GM21423 (cell line): ENCODE measurements at regions not wholly inside any gene's neighbourhood (a gene's known extent, or its start where the extent isn't known, plus 50 kb on each side); places are given as distances from the start of the nearest gene placed in this dataset.
"Not testable (repeated sequence)": the region's sequence is repeated elsewhere in the genome, so short reads cannot be mapped to it uniquely, and the experiment has no call there.

Experiments
- ATAC-seq: cut with Tn5 transposase; IDR thresholded peaks from one replicate; pipeline ENCODE4 v1.9.1; 2021; ENCODE audit warnings: mild to moderate bottlenecking, moderate library complexity; ENCODE audit not compliant: unreplicated experiment

DNA sequence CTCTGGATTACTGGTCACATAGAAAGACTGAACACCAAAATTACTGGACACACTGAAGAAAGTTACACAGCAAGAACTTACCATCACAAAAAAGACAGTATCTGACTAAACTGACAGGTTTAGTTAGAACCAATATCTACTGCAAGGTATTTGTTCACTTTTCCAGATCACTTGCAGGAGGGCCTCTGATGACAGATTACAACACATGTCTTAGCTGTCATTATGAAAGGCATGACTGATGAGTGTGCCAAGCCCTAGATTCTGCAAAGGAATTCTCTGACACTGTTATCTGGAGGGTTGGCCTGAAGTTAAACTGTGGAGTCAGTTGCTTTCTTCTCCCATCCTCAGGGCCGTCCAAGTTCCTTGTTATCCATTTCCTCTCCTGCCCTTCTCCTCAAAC lies 242.7 kb downstream of the KIF20B start:
- no peak for ATAC-seq

DNA sequence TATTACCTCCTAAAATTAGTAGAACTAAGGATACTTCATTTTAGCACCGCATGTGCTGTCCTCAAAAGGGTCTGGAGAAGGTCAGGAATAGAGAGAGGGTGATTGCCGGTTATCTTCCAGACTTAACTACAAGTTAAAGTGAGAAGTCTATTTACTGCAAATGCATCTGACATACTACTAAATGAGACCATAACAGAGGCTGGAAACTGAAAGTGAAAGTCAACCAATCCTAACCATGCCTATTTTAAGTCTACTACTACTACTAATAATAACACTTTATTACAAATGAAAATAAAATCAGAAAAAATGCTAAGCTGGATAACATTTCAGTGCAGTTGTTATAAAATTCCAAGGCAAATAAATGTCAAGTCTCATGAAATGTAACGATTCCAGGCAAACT lies 244.7 kb downstream of the KIF20B start:
- ATAC-seq = no peak

DNA sequence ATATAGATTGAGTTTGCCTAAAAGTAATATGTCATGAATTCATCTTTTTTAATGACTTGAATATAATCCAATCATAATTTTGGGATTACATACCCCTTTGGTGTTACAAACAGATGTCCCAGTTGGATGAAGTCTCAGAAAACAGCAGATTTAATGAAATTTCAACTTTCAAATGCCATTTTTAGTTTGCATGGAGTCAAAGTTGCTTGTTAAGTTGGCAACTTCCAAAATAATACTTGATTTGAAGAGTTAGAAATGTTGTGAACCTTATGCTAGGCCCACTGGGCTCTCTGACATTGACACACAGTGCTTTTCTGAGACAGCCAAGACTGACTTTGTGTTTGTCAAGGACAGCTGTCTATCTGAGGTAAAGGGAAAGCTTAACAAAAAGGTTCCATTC lies 248.1 kb downstream of the KIF20B start:
- no peak for ATAC-seq

DNA sequence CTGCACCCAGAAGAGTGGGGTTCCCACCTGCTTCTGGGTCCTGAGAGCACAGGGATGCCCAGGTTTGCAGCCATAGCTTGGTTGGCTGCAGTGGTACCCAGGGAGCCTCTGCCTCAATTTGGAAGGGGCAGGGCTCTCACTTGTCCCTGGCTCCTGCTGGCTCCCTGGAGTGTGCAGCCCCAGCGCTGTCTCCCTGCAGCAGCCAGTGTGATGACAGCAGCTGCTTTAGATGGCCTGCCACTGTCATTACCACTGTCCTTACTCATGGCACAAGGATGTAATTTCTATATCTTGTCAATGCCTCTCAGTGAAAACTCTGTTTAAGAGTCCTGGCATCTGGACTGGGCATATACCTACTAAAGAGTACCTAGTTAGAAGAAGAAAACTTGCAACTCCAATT lies 250.9 kb downstream of the KIF20B start:
- ATAC-seq = no peak

DNA sequence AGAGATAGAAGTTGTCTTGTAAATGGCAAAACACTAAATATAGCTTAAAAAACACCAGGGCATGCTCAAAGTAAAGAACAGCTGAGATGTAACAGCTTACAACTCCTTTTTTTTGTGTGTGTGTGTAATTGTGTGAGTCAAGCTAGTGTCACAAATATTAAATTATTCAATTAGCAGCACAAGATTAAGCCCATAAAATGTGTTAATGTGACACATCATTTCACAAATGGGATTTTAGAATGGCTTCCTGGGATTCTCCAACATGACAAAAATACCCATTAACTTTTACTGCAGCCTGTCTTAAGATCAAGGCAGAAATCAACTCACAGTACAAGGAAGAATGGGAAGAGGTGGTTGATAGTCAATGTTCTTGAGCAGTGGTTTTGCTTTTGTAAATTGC lies 251.4 kb downstream of the KIF20B start:
- no peak for ATAC-seq

DNA sequence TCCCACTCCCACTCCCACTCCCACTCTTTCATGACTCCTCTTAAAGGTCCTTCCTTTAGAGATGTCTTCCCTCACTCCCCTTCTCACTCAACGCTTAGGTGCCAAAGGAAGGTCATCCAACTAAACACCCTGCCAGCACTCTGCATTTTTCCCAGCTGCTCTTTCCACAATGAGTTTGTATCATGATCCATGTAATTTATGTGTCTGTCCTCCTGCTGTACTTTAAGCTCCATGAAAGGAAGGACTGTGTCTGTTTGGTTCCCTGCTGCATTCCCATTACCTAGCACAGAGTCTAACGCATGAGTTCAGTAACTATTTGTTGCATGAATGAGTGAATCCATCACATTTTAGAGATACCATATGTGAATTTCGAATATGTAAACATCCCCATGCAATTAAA lies 252.7 kb downstream of the KIF20B start:
- no peak for ATAC-seq

DNA sequence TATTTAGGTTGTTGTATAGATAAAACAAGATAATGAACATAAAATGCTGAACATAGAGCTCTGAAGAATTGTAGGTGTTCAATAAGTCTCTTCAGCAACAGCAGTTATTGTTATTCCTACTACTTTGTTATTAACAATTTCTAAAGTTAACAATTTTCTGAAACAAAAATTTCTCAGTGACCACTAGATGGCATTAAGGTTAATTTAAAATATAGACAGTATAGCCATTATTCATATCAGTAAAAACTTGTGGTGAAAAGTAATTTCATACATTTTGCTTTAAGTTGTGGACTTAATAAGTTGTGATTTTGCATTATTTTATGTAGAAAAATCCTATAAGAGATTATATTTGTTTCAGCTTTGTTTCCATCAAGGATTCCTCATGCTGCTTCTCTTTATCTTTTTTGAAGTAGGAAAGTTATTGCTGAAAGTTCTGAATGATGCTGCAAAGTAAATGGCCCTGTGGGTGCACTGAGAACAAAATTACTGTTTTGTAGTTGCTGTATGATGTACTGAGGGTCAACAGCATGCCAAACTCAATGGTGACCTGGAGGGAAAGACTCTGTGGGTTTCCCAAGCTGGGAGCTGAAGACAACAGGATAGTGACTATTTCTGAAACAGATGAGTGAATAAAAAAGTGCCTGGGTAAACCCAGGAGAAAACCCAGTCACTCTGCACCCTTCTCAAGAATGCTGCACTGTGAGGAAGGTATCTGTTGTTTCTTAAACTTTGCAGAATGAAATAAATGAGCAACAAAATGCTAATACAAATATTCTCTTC lies 253.6 kb downstream of the KIF20B start:
- no peak for ATAC-seq

DNA sequence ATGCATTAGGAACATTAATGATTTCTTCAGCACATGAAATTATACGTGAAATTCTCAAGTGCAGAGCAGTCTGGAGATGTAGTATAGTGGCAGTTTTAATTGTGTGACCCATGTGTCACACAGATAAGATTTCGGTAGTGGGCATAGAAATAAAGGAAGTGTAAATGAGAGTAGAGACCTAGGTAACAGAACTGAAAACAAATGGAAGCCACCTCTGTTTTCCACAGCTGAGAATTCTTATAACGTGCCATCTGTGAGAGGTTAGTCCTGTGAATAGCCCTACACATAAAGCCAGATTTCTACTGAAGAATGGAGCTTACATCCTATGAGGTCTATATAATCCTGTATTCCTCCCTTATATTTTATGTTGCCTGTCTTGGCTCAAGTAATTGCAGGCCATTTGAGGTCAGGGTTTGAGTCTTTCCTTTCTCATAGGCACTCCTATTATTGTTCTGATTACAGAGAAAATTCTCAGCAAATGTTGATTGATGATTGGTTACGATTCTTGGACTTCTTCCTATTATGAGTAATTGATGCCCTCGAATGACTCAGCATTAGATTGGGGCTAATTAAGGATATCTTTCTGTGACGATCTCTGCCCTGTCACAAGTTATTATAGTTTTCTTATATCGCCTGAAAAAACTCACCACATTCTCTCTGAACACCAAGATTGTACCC lies 258.2 kb downstream of the KIF20B start:
- no peak for ATAC-seq

DNA sequence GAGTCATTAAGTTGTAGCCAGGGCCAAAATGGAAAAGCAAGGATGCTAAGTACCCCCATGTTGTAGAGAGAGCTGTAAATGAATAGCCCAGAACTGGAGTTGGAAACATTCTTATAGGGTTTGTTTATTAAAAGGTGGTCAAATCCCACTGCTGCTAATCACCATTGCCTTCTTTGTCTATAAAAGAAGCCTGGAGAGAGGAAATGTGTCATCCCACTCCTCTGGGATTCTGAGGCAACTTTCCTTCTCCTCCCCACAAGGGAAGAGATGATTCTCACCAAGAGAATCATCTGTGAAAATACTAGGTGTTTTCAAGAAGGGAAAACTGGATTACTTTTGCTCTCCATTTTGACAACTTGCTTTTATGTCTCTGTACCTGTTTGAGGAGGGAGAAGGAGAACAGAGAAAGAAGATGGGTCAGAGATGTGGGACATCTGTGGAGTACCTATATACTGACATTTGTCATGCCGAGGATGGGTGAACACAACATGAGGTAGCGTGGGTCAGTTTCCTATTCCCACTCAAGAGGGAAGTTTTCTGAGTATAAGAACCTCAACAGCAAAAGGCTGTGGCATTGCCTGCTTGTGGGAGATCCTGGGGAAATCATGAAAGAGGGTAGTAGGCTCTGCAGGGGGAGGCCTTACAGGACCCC lies 262.2 kb downstream of the KIF20B start:
- no peak for ATAC-seq

DNA sequence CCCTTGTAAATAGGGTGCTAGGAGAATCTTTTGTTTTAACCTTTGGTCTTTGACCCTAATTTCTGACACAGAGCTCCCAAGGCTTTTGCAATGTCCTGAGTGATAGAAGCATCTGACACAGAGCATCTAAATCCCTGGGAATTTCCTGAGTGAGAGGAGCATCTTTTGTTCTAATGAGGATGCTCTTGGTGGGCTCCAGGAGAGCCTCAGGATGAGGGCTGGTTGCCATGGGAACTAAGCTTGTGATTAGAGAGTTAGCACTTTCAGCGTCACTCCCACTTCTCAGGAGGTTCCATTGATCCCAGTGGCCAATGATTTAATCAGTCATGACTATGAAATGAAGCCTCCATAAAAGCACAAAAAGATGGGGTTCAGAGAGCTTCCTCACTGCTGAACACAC lies 264.8 kb downstream of the KIF20B start:
- no peak for ATAC-seq

DNA sequence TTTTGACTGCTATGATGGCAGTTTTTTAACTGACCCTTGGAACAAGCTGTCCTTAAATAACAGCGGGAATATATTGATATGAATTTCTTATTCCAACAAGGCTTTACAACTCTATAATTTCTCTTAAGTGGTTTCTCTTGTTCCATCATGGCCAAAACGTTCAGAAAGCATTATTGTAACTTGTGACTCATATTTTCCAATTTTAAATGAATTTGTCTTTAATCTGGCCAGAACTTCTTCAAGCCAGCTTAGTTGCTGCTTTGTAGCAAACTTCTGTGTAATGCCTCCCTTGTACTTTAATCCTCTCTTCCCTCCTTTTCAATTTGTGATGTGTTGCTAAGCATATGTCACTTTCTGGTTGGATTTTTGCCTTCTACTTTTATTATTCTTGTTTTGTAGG lies 271.9 kb downstream of the KIF20B start:
- ATAC-seq = no peak

DNA sequence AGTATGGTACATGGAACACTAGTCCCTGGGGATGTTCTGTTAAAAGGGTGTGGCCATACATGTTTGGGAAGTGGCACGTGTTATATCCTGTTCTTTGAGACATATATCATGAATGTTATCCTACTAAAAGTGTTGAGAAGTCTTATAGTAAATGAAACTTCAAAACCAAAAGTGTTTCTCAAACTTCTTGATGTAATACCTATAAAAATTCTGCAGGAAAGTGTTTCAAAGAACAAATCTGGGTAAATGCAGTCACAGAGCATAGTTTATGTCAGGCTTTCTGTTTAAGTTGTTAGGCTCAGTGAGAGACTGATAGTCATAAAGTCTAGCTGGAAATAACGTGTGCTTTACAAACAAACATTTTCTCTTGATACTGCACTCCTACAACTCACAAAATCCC lies 273.7 kb downstream of the KIF20B start:
- no peak for ATAC-seq

DNA sequence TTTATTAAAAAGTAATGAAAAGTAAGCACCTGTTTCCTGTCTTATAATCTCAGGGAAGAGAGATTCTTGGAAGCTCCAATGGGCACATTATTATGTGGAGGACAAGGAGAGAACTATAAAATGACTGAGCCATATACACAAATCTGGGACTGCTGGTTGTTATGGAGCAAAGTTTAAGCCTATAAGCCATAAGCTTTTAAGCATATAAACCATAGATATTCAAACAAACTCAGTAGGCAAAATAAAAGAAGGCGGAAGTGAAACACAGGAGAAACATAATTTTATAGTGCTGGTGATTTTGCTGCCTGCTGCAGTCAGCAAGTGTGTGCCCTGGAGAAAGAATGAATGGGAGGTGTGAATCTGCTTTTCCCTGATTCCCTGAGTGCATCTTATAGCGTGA lies 274.4 kb downstream of the KIF20B start:
- ATAC-seq = no peak

DNA sequence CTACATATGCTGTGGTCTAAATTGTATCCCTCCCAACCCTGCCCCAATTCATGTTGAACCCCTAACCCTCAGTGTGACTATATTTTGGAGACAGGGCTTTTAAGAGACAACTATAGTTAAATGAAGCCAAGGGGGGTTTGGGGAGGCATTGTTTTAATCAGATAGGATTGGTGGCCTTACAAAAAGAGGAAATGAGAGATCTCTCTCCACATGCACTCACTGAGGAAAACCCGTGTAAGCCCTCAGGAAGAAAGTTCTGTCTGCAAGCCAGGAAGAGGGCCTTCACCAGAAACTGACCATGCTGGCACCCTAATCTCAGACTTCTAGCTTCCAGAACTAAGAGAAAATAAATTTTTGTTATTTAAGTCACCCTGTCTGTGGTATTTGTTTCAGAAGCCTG lies 276.7 kb downstream of the KIF20B start:
- no peak for ATAC-seq

DNA sequence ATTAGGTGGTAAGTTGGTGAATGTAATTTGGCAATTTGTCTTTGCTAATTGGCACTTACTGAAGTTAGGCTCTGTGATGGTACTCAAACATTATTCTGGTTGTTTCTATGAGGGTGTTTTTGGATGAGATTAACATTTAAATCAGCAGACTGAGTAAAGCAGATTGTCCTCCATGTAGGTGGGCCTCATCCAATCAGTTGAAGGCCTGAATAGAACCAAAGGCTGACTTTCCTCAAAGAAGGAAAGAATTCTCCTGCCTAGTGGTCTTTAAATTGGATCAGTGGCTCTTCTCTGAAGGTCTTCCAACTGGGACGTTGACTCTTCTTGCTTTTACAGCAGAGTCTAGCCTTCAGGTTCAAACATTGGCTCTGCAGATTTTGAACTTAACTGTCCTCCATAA lies 278.3 kb downstream of the KIF20B start:
- ATAC-seq = no peak

DNA sequence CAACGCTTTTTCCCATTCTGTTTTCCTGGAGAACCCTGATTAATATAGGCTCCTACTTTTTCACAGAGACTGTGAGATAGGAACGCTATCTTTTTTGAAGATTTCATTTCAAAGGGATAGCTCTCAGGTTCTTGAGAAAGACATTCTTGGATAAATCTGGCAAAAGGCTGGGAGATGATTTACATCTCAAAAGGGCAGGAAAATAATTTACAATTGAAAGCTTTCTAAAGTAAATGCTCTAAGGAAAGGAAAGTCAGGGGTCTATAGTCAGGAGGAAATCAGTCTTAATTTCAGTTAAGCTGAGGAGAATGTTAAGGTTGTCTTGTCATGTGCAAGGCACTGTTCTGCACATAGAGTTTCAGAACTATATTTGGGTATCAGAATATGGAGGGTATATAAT lies 278.8 kb downstream of the KIF20B start:
- ATAC-seq = no peak

DNA sequence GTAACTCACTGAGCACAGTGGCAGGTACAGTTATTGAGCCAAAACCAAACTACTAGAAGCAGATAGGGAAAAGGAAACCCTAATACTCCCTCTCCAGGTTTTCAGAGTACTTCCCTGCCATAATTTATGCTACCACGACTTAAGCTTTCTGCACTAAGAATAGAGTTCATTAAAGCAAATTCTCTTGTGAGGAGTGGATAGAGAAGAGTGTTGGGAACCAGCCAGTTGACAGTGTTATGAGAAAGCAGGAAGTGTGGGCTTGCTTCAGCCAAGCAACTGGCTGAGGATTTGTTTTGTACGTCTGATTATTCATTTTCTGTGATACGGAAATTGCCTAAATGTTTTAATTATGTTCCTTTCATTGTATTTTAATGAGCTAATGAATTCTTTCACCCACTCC lies 280.5 kb downstream of the KIF20B start:
- ATAC-seq = no peak

DNA sequence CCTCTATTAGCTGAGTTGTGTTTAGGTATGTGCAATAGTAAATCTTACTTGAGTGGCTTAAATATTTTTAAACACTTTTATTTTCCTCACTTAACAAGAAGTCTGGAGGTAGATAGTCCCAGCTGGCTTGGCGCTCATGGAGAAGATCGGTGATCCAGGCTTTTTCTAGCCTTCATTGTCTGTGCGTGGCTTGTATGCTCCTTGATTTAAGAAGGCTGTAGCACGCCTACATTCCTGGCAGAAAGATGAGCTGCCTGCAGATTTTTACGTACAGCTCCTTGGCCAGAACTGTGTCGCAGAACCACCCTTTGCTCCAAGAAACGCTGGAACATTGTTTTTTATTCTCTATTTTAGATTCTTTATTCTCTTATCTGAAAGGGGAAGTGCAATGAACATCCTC lies 284.1 kb downstream of the KIF20B start:
- no peak for ATAC-seq

DNA sequence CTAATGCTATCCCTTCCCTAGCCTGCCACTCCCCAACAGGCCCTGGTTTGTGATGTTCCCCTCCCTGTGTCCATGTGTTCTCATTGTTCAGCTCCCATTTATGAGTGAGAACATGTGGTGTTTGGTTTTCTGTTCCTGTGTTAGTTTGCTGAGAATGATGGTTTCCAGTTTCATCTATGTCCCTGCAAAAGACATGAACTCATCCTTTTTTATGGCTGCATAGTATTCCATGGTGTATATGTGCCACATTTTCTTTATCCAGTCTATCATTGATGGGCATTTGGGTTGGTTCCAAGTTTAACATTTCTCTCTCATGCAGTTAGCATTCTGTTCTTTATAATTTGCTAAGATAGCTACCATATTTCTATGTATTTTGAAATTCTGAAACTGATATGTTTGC lies 287.0 kb downstream of the KIF20B start:
- ATAC-seq = not testable (repeated sequence)

DNA sequence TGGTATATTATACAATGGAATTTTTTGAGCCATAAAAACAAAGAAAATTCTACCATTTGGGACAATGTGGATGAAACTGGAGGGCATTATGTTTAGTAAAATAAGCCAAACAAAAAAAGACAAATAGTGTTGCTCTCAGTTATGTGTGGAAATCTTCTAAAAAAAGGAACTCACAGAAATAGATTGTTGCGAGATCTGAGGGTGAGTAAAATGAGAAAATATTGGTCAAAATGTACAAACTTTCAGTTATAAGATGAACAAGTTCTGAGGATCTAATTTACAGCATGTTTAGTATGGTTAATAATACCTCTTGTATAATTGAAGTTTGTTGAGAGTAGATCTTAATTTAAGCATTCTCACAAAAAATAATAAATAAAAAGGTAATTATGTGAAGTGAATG lies 291.2 kb downstream of the KIF20B start:
- ATAC-seq = no peak

DNA sequence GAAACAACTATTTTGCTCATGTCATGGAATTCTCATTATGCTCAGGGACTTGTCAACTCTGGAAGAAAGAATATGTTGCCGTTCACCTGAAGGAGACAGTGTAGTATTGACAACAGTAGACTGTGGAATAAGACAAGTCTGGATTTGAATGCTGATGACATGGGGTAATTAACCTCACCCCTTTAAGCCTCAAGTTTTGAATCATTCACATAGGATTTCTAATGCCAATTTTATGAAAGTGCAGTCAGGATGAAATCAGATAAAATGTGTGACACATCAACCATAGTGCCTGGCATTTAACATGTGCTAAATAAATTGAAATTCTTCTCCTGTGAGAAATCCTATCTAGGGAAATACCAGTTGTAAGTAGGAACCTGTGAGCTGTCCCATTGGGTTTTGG lies 305.8 kb downstream of the KIF20B start:
- no peak for ATAC-seq

DNA sequence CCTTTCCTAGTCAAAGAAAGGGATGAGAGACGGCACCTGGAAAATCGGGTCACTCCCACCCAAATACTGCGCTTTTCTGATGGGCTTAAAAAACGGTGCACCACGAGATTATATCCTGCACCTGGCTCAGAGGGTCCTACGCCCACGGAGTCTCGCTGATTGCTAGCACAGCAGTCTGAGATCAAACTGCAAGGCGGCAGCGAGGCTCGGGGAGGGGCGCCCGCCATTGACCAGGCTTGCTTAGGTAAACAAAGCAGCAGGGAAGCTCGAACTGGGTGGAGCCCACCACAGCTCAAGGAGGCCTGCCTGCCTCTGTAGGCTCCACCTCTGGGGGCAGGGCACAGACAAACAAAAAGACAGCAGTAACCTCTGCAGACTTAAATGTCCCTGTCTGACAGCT lies 309.9 kb downstream of the KIF20B start:
- ATAC-seq = not testable (repeated sequence)
